DND-41 (cell line): ENCODE measurements at regions not wholly inside any gene's neighbourhood (a gene's known extent, or its start where the extent isn't known, plus 50 kb on each side); places are given as distances from the start of the nearest gene placed in this dataset.

ENCODE experiments used
- CTCF ChIP-seq: IDR thresholded peaks from 2 replicates; pipeline ENCODE4 v1.5.1; 2012; ENCODE audit warnings: borderline replicate concordance, low read length, moderate library complexity, mild to moderate bottlenecking; ENCODE audit not compliant: poor library complexity, severe bottlenecking; ENCODE audit errors: extremely low read depth
- EZH2 ChIP-seq: IDR thresholded peaks from 3 replicates; pipeline ENCODE4 v1.6.1; 2012; ENCODE audit warnings: borderline replicate concordance, low read depth, mild to moderate bottlenecking, moderate library complexity, low read length, inconsistent platforms; ENCODE audit not compliant: severe bottlenecking

- no peak for TF ChIP-seq CTCF
- TF ChIP-seq EZH2, result no peak
Measured at GRCh38 chr2:41598161-41598894, 449.5 kb upstream of the PKDCC start.
